Heart right ventricle (tissue), 16 donors: ENCODE measurements at regions not wholly inside any gene's neighbourhood (a gene's known extent, or its start where the extent isn't known, plus 50 kb on each side); places are given as distances from the start of the nearest gene placed in this dataset.

Experiments used
- ATAC-seq, 8 donors: fragments of 200-7000 bp; cut with Tn5 transposase; one replicate each; pipeline ENCODE4 v1.9.1; 2020; ENCODE audit warnings: mild to moderate bottlenecking in 8 of 8, moderate library complexity in 8 of 8, moderate number of reproducible peaks in 1 of 8
- DNase-seq, 2 donors: peaks; one replicate each; pipeline ENCODE4 v3.0.0-alpha.2; 2020
- H3K27ac ChIP-seq, 10 donors: fragments of 200-600 bp; sonication (generic) in 2 of 10; one replicate each; pipeline versions ENCODE4 v1.5.0 to v1.8.0; 2020 to 2022; ENCODE audit warnings: mild to moderate bottlenecking in 3 of 10
- H3K27me3 ChIP-seq, 7 donors: fragments of 200-600 bp; one replicate each; pipeline ENCODE4 v1.8.0; 2021 to 2022; ENCODE audit warnings: mild to moderate bottlenecking in 2 of 7
- H3K36me3 ChIP-seq, 9 donors: fragments of 200-600 bp; sonication (generic) in 1 of 9; one replicate each; pipeline versions ENCODE4 v1.5.0 to v1.8.0; 2020 to 2022; ENCODE audit warnings: mild to moderate bottlenecking in 2 of 9
- H3K4me1 ChIP-seq, 9 donors: fragments of 200-600 bp; sonication (generic) in 1 of 9; one replicate each; pipeline versions ENCODE4 v1.5.0 to v1.8.0; 2020 to 2022; ENCODE audit warnings: mild to moderate bottlenecking in 4 of 9
- H3K4me3 ChIP-seq, 10 donors: fragments of 200-600 bp; sonication (generic) in 2 of 10; one replicate each; pipeline versions ENCODE4 v1.5.0 to v1.8.0; 2020 to 2022; ENCODE audit warnings: mild to moderate bottlenecking in 7 of 10, moderate library complexity in 2 of 10
- H3K9me3 ChIP-seq, 11 donors: fragments of 200-600 bp in 10 of 11; sonication (generic) in 2 of 11; one replicate each; pipeline versions ENCODE4 v1.5.0 to v1.8.0; 2013 to 2022; ENCODE audit warnings: mild to moderate bottlenecking in 2 of 11, control low read depth in 1 of 11, moderate library complexity in 1 of 11
- CTCF ChIP-seq, 9 donors: fragments of 200-600 bp; sonication (generic) in 2 of 9; IDR thresholded peaks; one replicate each; pipeline versions ENCODE4 v1.5.0 to v1.8.0; 2021 to 2022; ENCODE audit warnings: antibody characterized with exemption in 9 of 9, mild to moderate bottlenecking in 5 of 9, moderate library complexity in 1 of 9
- WGBS, 2 donors: extraction: QIAGEN DNeasy Blood & Tissue Kit; methylation state at CpG; one replicate each; pipeline ENCODE4 v1.1.7; 2013; ENCODE audit warnings: inconsistent platforms in 1 of 2; 5-methylcytosine and 5-hydroxymethylcytosine counted together
- intact Hi-C, 10 donors: fragments of 100-400 bp; cut with DNase I; formaldehyde crosslinking; loops; one replicate each; pipeline versions ENCODE4 v1.11.1 to v1.14.2; 2022
- donor health status: Arrhythmogenic right ventricular cardiomyopathy.
- donor health status: ischemic (EF 13 %, LVEDD 7.1; RV severe dilation, severe dysfunction).
- donor health status: healthy with polysubstance abuse.
- donor health status: DM: no; HTN: yes; CAD: no.
- donor health status: DM: no; HTN: no; CAD: no.
- donor health status: ischemic (EF 25% LVEDD 6.9; RV normal size, moderate dysfunction).
- donor health status: ischemic (EF 25% LVEDD 5.7; RV mildly dilated, moderate dysfunction).
- donor health status: healthy.
- donor health status: DM: yes; HTN: yes; CAD: no.
- donor health status: Ischemic cardiomyopathy.
- donor health status: ischemic (EF 35%, LVEDD 5.7; RV mildly dilated, moderate dysfunction).
- donor health status: nonischemic (EF 11% LVEDD 7.7; RV severe dilation, severe dysfunction).
- donor health status: DM: yes; HTN: yes; CAD: no.
- donor health status: PGD.
- donor health status: ischemic (EF 29% LVEDD 5.4; RV normal size, mild dysfunction).
- donor health status: nonischemic (EF 23%, LVEDD 6.1; RV moderate dilation, normal function).

- peaks cover 0 to under 1% (median 0%) of the 10 kb centered on the region in 11 donors for H3K9me3 ChIP-seq
- no peaks in the 10 kb centered on the region for H3K36me3 ChIP-seq
- intact Hi-C loops = no loop called here
- no peak overlapping the region for H3K27ac ChIP-seq
- ATAC-seq = no peak
- DNase-seq = no peak
- peak overlapping the region in 3 of 10 donors; percentile 8 to 10 (median 9) for H3K4me3 ChIP-seq
- no peak for TF ChIP-seq CTCF (IDR thresholded peaks at IDR 0.05)
- peaks cover 0 to 82% (median 10%) of the 10 kb centered on the region in 7 donors for H3K27me3 ChIP-seq
- no peaks in the 10 kb centered on the region for H3K4me1 ChIP-seq
- WGBS, 2 donors = 19 to 27% methylated on average over 7 of the region's 7 CpGs
Measured at GRCh38 chr13:99103536-99103935, 97.1 kb upstream of the UBAC2 start.

- TF ChIP-seq CTCF (IDR thresholded peaks at IDR 0.05) = no peak
- Histone ChIP-seq H3K27me3 (peaks cover 0 to 84% (median 10%) of the 10 kb centered on the region in 7 donors), H3K27ac (no peak overlapping the region), H3K36me3 (no peaks in the 10 kb centered on the region), H3K9me3 (peaks cover 0 to 9% (median 0%) of the 10 kb centered on the region in 11 donors), H3K4me3 (no peak overlapping the region), H3K4me1 (no peaks in the 10 kb centered on the region)
- ATAC-seq (no peak), DNase-seq (no peak)
- WGBS, 2 donors = 89% methylated on average over 9 of the region's 9 CpGs
- intact Hi-C loops = no loop called here
Measured at GRCh38 chr13:99104396-99104795, 96.3 kb upstream of the UBAC2 start.

GRCh38 chr13:99105160-99105559, 95.5 kb upstream of the UBAC2 start:
- no peak for ATAC-seq
- TF ChIP-seq CTCF (IDR thresholded peaks at IDR 0.05) = no peak

GRCh38 chr13:99113351-99113750, 87.3 kb upstream of the UBAC2 start:
- Histone ChIP-seq H3K4me1 (no peaks in the 10 kb centered on the region), H3K27me3 (peaks cover 0 to 75% (median 0%) of the 10 kb centered on the region in 7 donors), H3K9me3 (peaks cover 0 to 11% (median 0%) of the 10 kb centered on the region in 11 donors), H3K36me3 (no peaks in the 10 kb centered on the region), H3K27ac (no peak overlapping the region), H3K4me3 (no peak overlapping the region)
- no peak for TF ChIP-seq CTCF (IDR thresholded peaks at IDR 0.05)
- ATAC-seq = no peak
- intact Hi-C loops = no loop called here
- 86 to 89% methylated on average over 5 of the region's 5 CpGs for WGBS, 2 donors
- DNase-seq = no peak

More at GRCh38 chr13:99105160-99105559, 95.5 kb upstream of the UBAC2 start:
- H3K9me3 ChIP-seq = peaks cover 0 to 11% (median 0%) of the 10 kb centered on the region in 11 donors
- WGBS, 2 donors = 88 to 90% methylated on average over 3 of the region's 3 CpGs
- H3K27me3 ChIP-seq = peaks cover 0 to 86% (median 10%) of the 10 kb centered on the region in 7 donors
- intact Hi-C loops = no loop called here
- H3K27ac ChIP-seq = no peak overlapping the region
- H3K36me3 ChIP-seq = no peaks in the 10 kb centered on the region
- no peak overlapping the region for H3K4me3 ChIP-seq
- no peaks in the 10 kb centered on the region for H3K4me1 ChIP-seq
- no peak for DNase-seq
